Smooth muscle cell (in vitro differentiated cells): ENCODE measurements at regions not wholly inside any gene's neighbourhood (a gene's known extent, or its start where the extent isn't known, plus 50 kb on each side); places are given as distances from the start of the nearest gene placed in this dataset.

Experiments used
- DNase-seq: peaks from one replicate; lab custom pipeline; 2025; ENCODE audit not compliant: unreplicated experiment; lab: John Stamatoyannopoulos, UW
- H2AFZ ChIP-seq: fragments of 200-600 bp; sonication (generic); 2 replicates; pipeline ENCODE4 v1.6.0; 2016; ENCODE audit warnings: antibody characterized with exemption, low read depth, mild to moderate bottlenecking
- H3F3A ChIP-seq: fragments of 200-600 bp; sonication (generic); 2 replicates; pipeline ENCODE4 v1.6.0; 2017; ENCODE audit warnings: antibody characterized with exemption, low read depth
- H3K27ac ChIP-seq: fragments of 200-600 bp; sonication (generic); 2 replicates; pipeline ENCODE4 v1.5.1; 2016; ENCODE audit warnings: low read depth, mild to moderate bottlenecking
- H3K27me3 ChIP-seq: fragments of 200-600 bp; sonication (generic); 2 replicates; pipeline ENCODE4 v1.6.1; 2016; ENCODE audit warnings: low read depth, mild to moderate bottlenecking
- H3K36me3 ChIP-seq: fragments of 200-600 bp; sonication (generic); 2 replicates; pipeline ENCODE4 v1.5.1; 2016; ENCODE audit warnings: low read depth
- H3K4me1 ChIP-seq: fragments of 200-600 bp; sonication (generic); 2 replicates; pipeline ENCODE4 v1.5.1; 2016; ENCODE audit warnings: low read depth
- H3K4me2 ChIP-seq: fragments of 200-600 bp; sonication (generic); 2 replicates; pipeline ENCODE4 v1.6.0; 2016; ENCODE audit warnings: mild to moderate bottlenecking
- H3K4me3 ChIP-seq: fragments of 200-600 bp; sonication (generic); 2 replicates; pipeline ENCODE4 v1.5.1; 2016; ENCODE audit warnings: mild to moderate bottlenecking
- H3K79me2 ChIP-seq: fragments of 200-600 bp; sonication (generic); 2 replicates; pipeline ENCODE4 v1.6.0; 2016; ENCODE audit warnings: low read depth, mild to moderate bottlenecking
- H3K9ac ChIP-seq: fragments of 200-600 bp; sonication (generic); 2 replicates; pipeline ENCODE4 v1.6.0; 2016; ENCODE audit warnings: low read depth
- H3K9me3 ChIP-seq: fragments of 200-600 bp; sonication (generic); replicated peaks from 2 replicates; pipeline ENCODE4 v1.5.1; 2016; ENCODE audit warnings: low read depth
- H4K20me1 ChIP-seq: fragments of 200-600 bp; sonication (generic); 2 replicates; pipeline ENCODE4 v1.6.0; 2016; ENCODE audit warnings: low read depth
- WGBS: methylation state at CpG from one replicate; pipeline ENCODE4 v1.1.7; 2016; ENCODE audit warnings: low lambda C conversion rate; 5-methylcytosine and 5-hydroxymethylcytosine counted together
- TF ChIP-seq, protein P1 (sequence below): fragments of 200-600 bp; sonication (generic); IDR thresholded peaks from 2 replicates; pipeline ENCODE4 v1.5.1; 2017; ENCODE audit warnings: borderline replicate concordance, mild to moderate bottlenecking, antibody characterized with exemption; ENCODE audit not compliant: insufficient read depth, poor library complexity, severe bottlenecking

DNA sequence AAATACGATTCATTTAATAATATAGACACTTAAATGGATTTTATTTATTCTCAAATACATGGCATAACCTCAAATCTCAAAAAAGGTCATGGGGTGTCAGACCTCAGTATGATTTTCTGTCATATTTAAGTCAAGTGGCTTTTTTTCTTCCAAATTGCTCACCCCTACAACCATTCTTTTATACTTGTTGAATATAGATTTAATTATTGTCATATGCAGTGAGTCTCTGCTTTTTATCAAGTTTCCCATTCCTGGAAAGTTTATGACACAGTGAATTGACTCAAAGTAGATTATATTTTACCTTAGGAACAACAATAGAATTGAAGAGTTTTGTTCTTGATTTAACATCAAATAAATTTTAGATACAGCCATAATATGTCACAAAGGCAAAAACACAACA lies 59.5 kb upstream of the IRF2BP2 start:
- 89% methylated on average over 1 of the region's 1 CpG for WGBS
- Histone ChIP-seq H3K9ac (no peak overlapping the region), H3K4me1 (no peaks in the 10 kb centered on the region), H3K9me3 (no peaks in the 10 kb centered on the region), H3K27ac (no peak overlapping the region), H3K4me2 (no peak overlapping the region), H3F3A (no peaks in the 10 kb centered on the region), H2AFZ (no peak overlapping the region), H3K4me3 (no peak overlapping the region), H4K20me1 (no peaks in the 10 kb centered on the region), H3K27me3 (no peaks in the 10 kb centered on the region), H3K36me3 (no peaks in the 10 kb centered on the region), H3K79me2 (no peaks in the 10 kb centered on the region)
- DNase-seq: no peak
- TF ChIP-seq, protein P1, sequence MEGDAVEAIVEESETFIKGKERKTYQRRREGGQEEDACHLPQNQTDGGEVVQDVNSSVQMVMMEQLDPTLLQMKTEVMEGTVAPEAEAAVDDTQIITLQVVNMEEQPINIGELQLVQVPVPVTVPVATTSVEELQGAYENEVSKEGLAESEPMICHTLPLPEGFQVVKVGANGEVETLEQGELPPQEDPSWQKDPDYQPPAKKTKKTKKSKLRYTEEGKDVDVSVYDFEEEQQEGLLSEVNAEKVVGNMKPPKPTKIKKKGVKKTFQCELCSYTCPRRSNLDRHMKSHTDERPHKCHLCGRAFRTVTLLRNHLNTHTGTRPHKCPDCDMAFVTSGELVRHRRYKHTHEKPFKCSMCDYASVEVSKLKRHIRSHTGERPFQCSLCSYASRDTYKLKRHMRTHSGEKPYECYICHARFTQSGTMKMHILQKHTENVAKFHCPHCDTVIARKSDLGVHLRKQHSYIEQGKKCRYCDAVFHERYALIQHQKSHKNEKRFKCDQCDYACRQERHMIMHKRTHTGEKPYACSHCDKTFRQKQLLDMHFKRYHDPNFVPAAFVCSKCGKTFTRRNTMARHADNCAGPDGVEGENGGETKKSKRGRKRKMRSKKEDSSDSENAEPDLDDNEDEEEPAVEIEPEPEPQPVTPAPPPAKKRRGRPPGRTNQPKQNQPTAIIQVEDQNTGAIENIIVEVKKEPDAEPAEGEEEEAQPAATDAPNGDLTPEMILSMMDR: no peak

DNA sequence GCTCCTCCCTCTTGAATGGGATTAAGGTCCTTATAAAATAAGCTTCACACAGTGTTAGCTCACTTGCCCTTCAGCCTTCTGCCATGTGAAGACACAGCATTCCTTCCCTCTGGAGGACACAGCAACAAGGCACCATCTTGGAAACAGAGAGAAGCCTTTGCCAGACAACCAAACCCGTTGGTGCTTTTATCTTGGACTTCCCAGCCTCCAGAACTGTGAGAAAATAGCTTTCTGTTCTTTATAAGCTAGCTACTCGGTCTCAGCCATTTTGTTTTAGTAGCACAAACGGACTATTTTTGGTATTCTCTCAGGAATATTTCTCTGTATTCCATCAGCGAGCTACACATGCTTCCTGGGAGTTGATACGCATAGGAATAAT lies 58.6 kb upstream of the IRF2BP2 start:
- H3K27ac ChIP-seq: no peak overlapping the region
- no peak overlapping the region for H3K9ac ChIP-seq
- H2AFZ ChIP-seq: no peak overlapping the region
- no peaks in the 10 kb centered on the region for H3K9me3 ChIP-seq
- no peaks in the 10 kb centered on the region for H3K4me1 ChIP-seq
- no peaks in the 10 kb centered on the region for H3K79me2 ChIP-seq
- no peaks in the 10 kb centered on the region for H4K20me1 ChIP-seq
- no peaks in the 10 kb centered on the region for H3K27me3 ChIP-seq
- DNase-seq: no peak
- H3K36me3 ChIP-seq: no peaks in the 10 kb centered on the region
- no peak overlapping the region for H3K4me3 ChIP-seq
- TF ChIP-seq, protein P1: no peak
- H3K4me2 ChIP-seq: no peak overlapping the region
- 94% methylated on average over 5 of the region's 5 CpGs for WGBS
- H3F3A ChIP-seq: no peaks in the 10 kb centered on the region

DNA sequence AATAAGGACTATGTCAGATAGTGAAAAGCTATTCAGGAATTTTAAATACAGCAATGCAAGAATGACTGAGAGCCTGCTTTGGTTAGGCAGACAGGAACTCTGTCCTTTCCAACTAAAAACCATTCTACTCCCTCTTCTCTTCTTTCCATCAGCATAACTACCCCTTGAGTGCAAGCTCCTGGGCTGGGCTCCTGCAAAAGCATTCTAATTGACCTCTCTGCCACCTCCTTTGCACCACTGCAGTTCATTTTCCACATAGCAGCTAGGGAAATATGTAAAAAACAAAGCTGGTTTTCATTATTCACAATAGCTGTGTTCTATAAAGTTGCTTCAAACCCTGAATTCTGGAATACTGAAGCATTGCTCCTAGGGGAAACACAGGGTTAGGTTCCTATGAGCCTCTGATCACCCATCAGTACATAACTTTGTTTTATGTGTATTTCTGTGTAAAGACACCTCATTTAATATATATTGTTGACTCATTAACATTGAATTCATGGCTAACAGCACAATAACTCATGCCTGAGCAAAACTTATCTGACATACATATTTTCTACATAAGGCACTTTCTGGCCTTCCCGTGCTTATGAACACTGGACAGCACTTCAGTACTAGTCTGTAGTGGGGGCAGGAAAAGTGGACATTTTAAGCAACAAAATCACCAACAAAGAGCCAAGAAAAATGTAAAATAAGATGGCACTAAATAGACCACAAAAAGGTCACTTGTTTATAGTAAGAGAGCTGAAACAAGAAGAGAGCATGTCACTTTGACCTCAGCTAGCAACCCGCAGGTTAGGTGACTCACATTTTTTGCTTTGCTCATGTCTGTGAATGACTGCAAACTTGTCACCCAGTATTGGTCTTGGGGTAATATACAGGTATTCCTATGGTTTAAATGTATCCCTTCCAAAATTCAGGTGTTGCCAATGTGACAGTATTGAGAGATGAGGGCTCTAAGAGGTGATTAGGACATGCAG lies 57.9 kb upstream of the IRF2BP2 start:
- Histone ChIP-seq H3K9ac (no peak overlapping the region), H4K20me1 (no peaks in the 10 kb centered on the region), H2AFZ (no peak overlapping the region), H3K4me2 (no peak overlapping the region), H3K4me1 (no peaks in the 10 kb centered on the region), H3F3A (no peaks in the 10 kb centered on the region), H3K4me3 (no peak overlapping the region), H3K27ac (no peak overlapping the region), H3K9me3 (no peaks in the 10 kb centered on the region), H3K36me3 (no peaks in the 10 kb centered on the region), H3K79me2 (no peaks in the 10 kb centered on the region), H3K27me3 (no peaks in the 10 kb centered on the region)
- WGBS: 98% methylated on average over 2 of the region's 2 CpGs
- TF ChIP-seq, protein P1: no peak
- no peak for DNase-seq

DNA sequence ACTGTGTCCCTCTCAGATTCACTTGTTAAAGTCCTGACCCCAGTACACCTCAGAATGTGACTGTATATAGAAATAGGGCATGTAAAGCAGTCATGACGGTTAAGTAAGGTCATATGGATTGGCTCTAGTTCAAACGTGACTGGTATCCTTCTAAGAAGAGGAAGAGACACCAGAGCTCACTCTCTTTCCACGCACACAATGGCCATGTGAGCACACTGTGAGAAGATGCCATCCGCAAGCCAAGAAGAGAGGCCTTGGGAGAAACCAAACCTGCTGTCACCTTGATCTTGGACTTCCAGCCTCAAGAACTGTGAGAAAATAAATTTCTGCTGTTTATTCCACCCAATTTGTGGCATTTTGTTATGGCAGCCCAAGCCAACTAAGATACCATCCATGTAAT lies 56.8 kb upstream of the IRF2BP2 start:
- H3K27ac ChIP-seq: peak overlapping the region; percentile 29
- H3K36me3 ChIP-seq: no peaks in the 10 kb centered on the region
- no peak for DNase-seq
- H3K9ac ChIP-seq: no peak overlapping the region
- no peaks in the 10 kb centered on the region for H3K4me1 ChIP-seq
- 77% methylated on average over 4 of the region's 4 CpGs for WGBS
- no peak overlapping the region for H3K4me3 ChIP-seq
- H4K20me1 ChIP-seq: no peaks in the 10 kb centered on the region
- H3K79me2 ChIP-seq: no peaks in the 10 kb centered on the region
- H3K4me2 ChIP-seq: no peak overlapping the region
- no peaks in the 10 kb centered on the region for H3K9me3 ChIP-seq
- no peaks in the 10 kb centered on the region for H3F3A ChIP-seq
- no peaks in the 10 kb centered on the region for H3K27me3 ChIP-seq
- H2AFZ ChIP-seq: no peak overlapping the region
- TF ChIP-seq, protein P1: no peak
